ENCODE measurements at regions not wholly inside any gene's neighbourhood (a gene's known extent, or its start where the extent isn't known, plus 50 kb on each side); places are given as distances from the start of the nearest gene placed in this dataset.
"Not testable (repeated sequence)": the region's sequence is repeated elsewhere in the genome, so short reads cannot be mapped to it uniquely, and the experiment has no call there.

- Histone ChIP-seq H3K4me2 (ENCODE audit: low read length) (no peak overlapping the region), H3K36me3 (replicated peaks; ENCODE audit: low read depth, low read length) (no peaks in the 10 kb centered on the region), H3K4me3 (ENCODE audit: low read length) (no peak overlapping the region), H3K79me2 (ENCODE audit: low read length) (no peaks in the 10 kb centered on the region), H3K4me1 (ENCODE audit: low read length) (no peaks in the 10 kb centered on the region), H4K20me1 (ENCODE audit: insufficient read depth, low read length) (no peaks in the 10 kb centered on the region), H2AFZ (ENCODE audit: low read depth, low read length) (no peak overlapping the region), H3K9ac (ENCODE audit: low read length) (no peak overlapping the region), H3K27me3 (ENCODE audit: low read depth, low read length) (no peaks in the 10 kb centered on the region), H3K27ac (ENCODE audit: low read length) (no peak overlapping the region), H3K9me3 (ENCODE audit: insufficient read depth, low read length) (no peaks in the 10 kb centered on the region)
- no peak for TF ChIP-seq CTCF (IDR thresholded peaks at IDR 0.05; ENCODE audit: low read depth, low read length)
- TF ChIP-seq EZH2phosphoT487 (IDR thresholded peaks at IDR 0.05; ENCODE audit: low read depth): no peak
Observed at GRCh38 chr5:62100201-62100600, 205.8 kb upstream of the KIF2A start.

GRCh38 chr5:62103863-62104262, 202.1 kb upstream of the KIF2A start:
- not testable (repeated sequence) for H3K9ac ChIP-seq (ENCODE audit: low read length); H3K36me3 ChIP-seq (replicated peaks; ENCODE audit: low read depth, low read length); H3K4me3 ChIP-seq (ENCODE audit: low read length); H3K27me3 ChIP-seq (ENCODE audit: low read depth, low read length); H2AFZ ChIP-seq (ENCODE audit: low read depth, low read length); H3K27ac ChIP-seq (ENCODE audit: low read length); H4K20me1 ChIP-seq (ENCODE audit: insufficient read depth, low read length); H3K4me1 ChIP-seq (ENCODE audit: low read length); H3K9me3 ChIP-seq (ENCODE audit: insufficient read depth, low read length); H3K79me2 ChIP-seq (ENCODE audit: low read length); H3K4me2 ChIP-seq (ENCODE audit: low read length)

GRCh38 chr5:62111428-62111827, 194.6 kb upstream of the KIF2A start:
- Histone ChIP-seq H2AFZ (ENCODE audit: low read depth, low read length) (no peak overlapping the region), H3K4me3 (ENCODE audit: low read length) (no peak overlapping the region), H3K27me3 (ENCODE audit: low read depth, low read length) (no peaks in the 10 kb centered on the region), H3K4me1 (ENCODE audit: low read length) (peaks cover 13% of the 10 kb centered on the region), H4K20me1 (ENCODE audit: insufficient read depth, low read length) (no peaks in the 10 kb centered on the region), H3K9me3 (ENCODE audit: insufficient read depth, low read length) (no peaks in the 10 kb centered on the region), H3K4me2 (ENCODE audit: low read length) (peak overlapping the region; percentile 27), H3K79me2 (ENCODE audit: low read length) (no peaks in the 10 kb centered on the region), H3K9ac (ENCODE audit: low read length) (no peak overlapping the region), H3K27ac (ENCODE audit: low read length) (no peak overlapping the region), H3K36me3 (replicated peaks; ENCODE audit: low read depth, low read length) (no peaks in the 10 kb centered on the region)
- TF ChIP-seq EZH2phosphoT487 (IDR thresholded peaks at IDR 0.05; ENCODE audit: low read depth): no peak
- TF ChIP-seq CTCF (IDR thresholded peaks at IDR 0.05; ENCODE audit: low read depth, low read length): no peak

GRCh38 chr5:62112689-62113228, 193.2 kb upstream of the KIF2A start:
- Histone ChIP-seq H3K4me3 (ENCODE audit: low read length) (no peak overlapping the region), H3K27ac (ENCODE audit: low read length) (no peak overlapping the region), H3K27me3 (ENCODE audit: low read depth, low read length) (no peaks in the 10 kb centered on the region), H3K9me3 (ENCODE audit: insufficient read depth, low read length) (no peaks in the 10 kb centered on the region), H2AFZ (ENCODE audit: low read depth, low read length) (no peak overlapping the region), H3K4me2 (ENCODE audit: low read length) (no peak overlapping the region), H4K20me1 (ENCODE audit: insufficient read depth, low read length) (no peaks in the 10 kb centered on the region), H3K36me3 (replicated peaks; ENCODE audit: low read depth, low read length) (no peaks in the 10 kb centered on the region), H3K4me1 (ENCODE audit: low read length) (peaks cover 13% of the 10 kb centered on the region), H3K9ac (ENCODE audit: low read length) (no peak overlapping the region), H3K79me2 (ENCODE audit: low read length) (no peaks in the 10 kb centered on the region)
- TF ChIP-seq CTCF (IDR thresholded peaks at IDR 0.05; ENCODE audit: low read depth, low read length) (no peak), EZH2phosphoT487 (IDR thresholded peaks at IDR 0.05; ENCODE audit: low read depth) (no peak)

- no peak overlapping the region for H3K27ac ChIP-seq (ENCODE audit: low read length)
- H4K20me1 ChIP-seq (ENCODE audit: insufficient read depth, low read length): no peaks in the 10 kb centered on the region
- H3K4me3 ChIP-seq (ENCODE audit: low read length): no peak overlapping the region
- no peaks in the 10 kb centered on the region for H3K36me3 ChIP-seq (replicated peaks; ENCODE audit: low read depth, low read length)
- TF ChIP-seq CTCF (IDR thresholded peaks at IDR 0.05; ENCODE audit: low read depth, low read length) (no peak), EZH2phosphoT487 (IDR thresholded peaks at IDR 0.05; ENCODE audit: low read depth) (no peak)
- H3K9ac ChIP-seq (ENCODE audit: low read length): no peak overlapping the region
- no peak overlapping the region for H3K4me2 ChIP-seq (ENCODE audit: low read length)
- no peaks in the 10 kb centered on the region for H3K79me2 ChIP-seq (ENCODE audit: low read length)
- no peaks in the 10 kb centered on the region for H3K9me3 ChIP-seq (ENCODE audit: insufficient read depth, low read length)
- no peak overlapping the region for H2AFZ ChIP-seq (ENCODE audit: low read depth, low read length)
- peaks cover 13% of the 10 kb centered on the region for H3K4me1 ChIP-seq (ENCODE audit: low read length)
- H3K27me3 ChIP-seq (ENCODE audit: low read depth, low read length): no peaks in the 10 kb centered on the region
Observed at GRCh38 chr5:62115014-62115413, 191.0 kb upstream of the KIF2A start.

All from OCI-LY3 (cell line).